Neural cell (in vitro differentiated cells): ENCODE measurements at regions not wholly inside any gene's neighbourhood (a gene's known extent, or its start where the extent isn't known, plus 50 kb on each side); places are given as distances from the start of the nearest gene placed in this dataset.

Experiments
- CTCF ChIP-seq: fragments of 450-650 bp; IDR thresholded peaks from 2 replicates; pipeline ENCODE4 v1.5.1; 2014; ENCODE audit warnings: antibody characterized with exemption, mild to moderate bottlenecking, moderate library complexity; ENCODE audit not compliant: poor library complexity, severe bottlenecking
- MXI1 ChIP-seq: fragments of 450-650 bp; conservative IDR thresholded peaks from 2 replicates; pipeline ENCODE4 v1.6.1; 2014; ENCODE audit warnings: antibody characterized with exemption, mild to moderate bottlenecking; ENCODE audit not compliant: poor library complexity, severe bottlenecking
- POLR2AphosphoS5 ChIP-seq: IDR thresholded peaks from 2 replicates; pipeline ENCODE4 v1.6.1; 2012
- SMC3 ChIP-seq: fragments of 450-650 bp; conservative IDR thresholded peaks from 2 replicates; pipeline ENCODE4 v1.6.1; 2014; ENCODE audit warnings: antibody characterized with exemption, mild to moderate bottlenecking, moderate library complexity; ENCODE audit not compliant: poor library complexity
- TAF1 ChIP-seq: IDR thresholded peaks from 2 replicates; pipeline ENCODE4 v1.6.1; 2012; ENCODE audit warnings: low read depth

- TF ChIP-seq TAF1 (no peak), CTCF (no peak), POLR2AphosphoS5 (no peak), MXI1 (no peak), SMC3 (no peak)
These were observed 95.2 kb downstream of the C9orf50 start for GRCh38 chr9:129525656-129526196.
